ENCODE measurements at regions not wholly inside any gene's neighbourhood (a gene's known extent, or its start where the extent isn't known, plus 50 kb on each side); places are given as distances from the start of the nearest gene placed in this dataset.

- Histone ChIP-seq H3K36me3 (ENCODE audit: control insufficient read depth, insufficient read depth, low read length) (no peaks in the 10 kb centered on the region), H3K27me3 (replicated peaks; ENCODE audit: control insufficient read depth, insufficient read depth, low read length) (no peaks in the 10 kb centered on the region), H3K4me3 (replicated peaks; ENCODE audit: low read depth, low read length) (no peak overlapping the region)
- no peak for TF ChIP-seq CTCF (IDR thresholded peaks at IDR 0.05; ENCODE audit: insufficient read depth, low read length, poor library complexity, severe bottlenecking)
- no peak for DNase-seq (ENCODE audit: extremely low read depth, insufficient read length)
These were observed 309.2 kb downstream of the SNX13 start for GRCh38 chr7:17631061-17631460.

DNA sequence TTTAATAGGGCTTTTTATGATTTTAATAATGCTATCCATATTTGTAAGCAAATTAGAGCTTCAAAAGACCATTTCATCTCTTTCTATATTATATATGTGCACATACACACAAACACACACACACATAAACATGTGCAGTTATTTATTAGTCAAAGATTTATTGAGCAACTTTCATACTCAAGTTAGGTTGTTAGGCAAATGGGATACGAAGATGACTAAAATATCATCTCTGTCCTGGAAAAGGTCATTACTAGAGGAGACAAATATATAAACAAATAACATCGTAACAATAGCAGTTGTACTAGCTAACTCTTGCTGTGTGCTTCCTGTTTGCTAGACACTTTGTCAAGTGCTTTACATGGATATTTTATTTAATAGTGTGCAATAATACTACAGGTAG lies 307.9 kb downstream of the SNX13 start:
- Histone ChIP-seq H3K4me3 (replicated peaks; ENCODE audit: low read depth, low read length) (no peak overlapping the region), H3K36me3 (ENCODE audit: control insufficient read depth, insufficient read depth, low read length) (no peaks in the 10 kb centered on the region), H3K27me3 (replicated peaks; ENCODE audit: control insufficient read depth, insufficient read depth, low read length) (no peaks in the 10 kb centered on the region)
- TF ChIP-seq CTCF (IDR thresholded peaks at IDR 0.05; ENCODE audit: insufficient read depth, low read length, poor library complexity, severe bottlenecking): no peak
- DNase-seq (ENCODE audit: extremely low read depth, insufficient read length): no peak

DNA sequence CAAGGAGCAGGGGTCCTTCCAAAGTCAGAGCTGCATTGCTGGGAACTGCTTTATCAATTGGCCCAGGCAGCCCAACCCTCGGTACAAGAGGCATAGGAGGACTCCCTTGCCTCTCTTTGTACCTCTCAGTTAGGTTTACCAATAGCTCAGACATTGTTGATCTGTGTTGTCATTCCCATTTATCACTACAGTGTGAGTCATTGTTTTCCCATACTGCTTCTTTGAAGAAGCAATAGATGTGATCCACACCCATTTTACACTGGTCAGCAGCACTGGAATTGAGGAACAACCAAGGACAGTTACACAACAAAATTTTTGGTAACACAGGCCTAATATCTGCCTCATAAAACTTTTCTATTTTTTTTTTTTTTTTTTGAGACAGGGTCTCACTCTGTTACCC lies 307.2 kb downstream of the SNX13 start:
- no peak for TF ChIP-seq CTCF (IDR thresholded peaks at IDR 0.05; ENCODE audit: insufficient read depth, low read length, poor library complexity, severe bottlenecking)
- no peak for DNase-seq (ENCODE audit: extremely low read depth, insufficient read length)
- H3K27me3 ChIP-seq (replicated peaks; ENCODE audit: control insufficient read depth, insufficient read depth, low read length): no peaks in the 10 kb centered on the region
- no peaks in the 10 kb centered on the region for H3K36me3 ChIP-seq (ENCODE audit: control insufficient read depth, insufficient read depth, low read length)
- H3K4me3 ChIP-seq (replicated peaks; ENCODE audit: low read depth, low read length): no peak overlapping the region

DNA sequence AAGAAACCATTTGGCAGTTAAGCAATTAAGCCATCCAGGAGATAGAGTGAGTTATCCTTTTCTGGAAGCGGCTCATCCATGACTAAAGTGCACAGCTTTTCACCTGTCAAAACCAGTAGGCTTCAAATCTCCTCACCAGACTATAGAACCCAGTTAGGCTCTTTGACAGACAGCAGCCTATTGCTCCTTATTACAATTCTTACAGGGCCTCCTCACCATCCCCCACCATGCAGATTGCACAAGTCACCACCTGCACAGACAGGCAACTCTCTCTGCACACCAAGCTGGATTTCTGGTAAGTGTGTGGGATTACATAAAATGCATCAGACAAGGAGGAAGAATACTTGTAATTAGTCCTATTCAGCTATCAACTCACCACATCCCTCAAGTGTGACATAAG lies 301.6 kb downstream of the SNX13 start:
- no peak overlapping the region for H3K4me3 ChIP-seq (replicated peaks; ENCODE audit: low read depth, low read length)
- H3K27me3 ChIP-seq (replicated peaks; ENCODE audit: control insufficient read depth, insufficient read depth, low read length): no peaks in the 10 kb centered on the region
- no peak for TF ChIP-seq CTCF (IDR thresholded peaks at IDR 0.05; ENCODE audit: insufficient read depth, low read length, poor library complexity, severe bottlenecking)
- DNase-seq (ENCODE audit: extremely low read depth, insufficient read length): no peak
- H3K36me3 ChIP-seq (ENCODE audit: control insufficient read depth, insufficient read depth, low read length): no peaks in the 10 kb centered on the region

- Histone ChIP-seq H3K4me3 (replicated peaks; ENCODE audit: low read depth, low read length) (no peak overlapping the region), H3K36me3 (ENCODE audit: control insufficient read depth, insufficient read depth, low read length) (no peaks in the 10 kb centered on the region), H3K27me3 (replicated peaks; ENCODE audit: control insufficient read depth, insufficient read depth, low read length) (no peaks in the 10 kb centered on the region)
- no peak for DNase-seq (ENCODE audit: extremely low read depth, insufficient read length)
- TF ChIP-seq CTCF (IDR thresholded peaks at IDR 0.05; ENCODE audit: insufficient read depth, low read length, poor library complexity, severe bottlenecking): peak; percentile 70
These were observed 299.4 kb downstream of the SNX13 start for GRCh38 chr7:17640730-17641377.

- DNase-seq (ENCODE audit: extremely low read depth, insufficient read length): no peak
- no peak overlapping the region for H3K4me3 ChIP-seq (replicated peaks; ENCODE audit: low read depth, low read length)
- no peaks in the 10 kb centered on the region for H3K36me3 ChIP-seq (ENCODE audit: control insufficient read depth, insufficient read depth, low read length)
- no peaks in the 10 kb centered on the region; the same call in 1 of the 2 replicates for H3K27me3 ChIP-seq (replicated peaks; ENCODE audit: control insufficient read depth, insufficient read depth, low read length)
- TF ChIP-seq CTCF (IDR thresholded peaks at IDR 0.05; ENCODE audit: insufficient read depth, low read length, poor library complexity, severe bottlenecking): no peak
These were observed 294.8 kb downstream of the SNX13 start for GRCh38 chr7:17645500-17645899.

Data from GM06990 (cell line).